HT1080 (cell line): ENCODE measurements at regions not wholly inside any gene's neighbourhood (a gene's known extent, or its start where the extent isn't known, plus 50 kb on each side); places are given as distances from the start of the nearest gene placed in this dataset.

Source experiments
- DNase-seq: peaks from one replicate; pipeline ENCODE4 v3.0.0-alpha.2; 2015; ENCODE audit warnings: low read depth

DNA sequence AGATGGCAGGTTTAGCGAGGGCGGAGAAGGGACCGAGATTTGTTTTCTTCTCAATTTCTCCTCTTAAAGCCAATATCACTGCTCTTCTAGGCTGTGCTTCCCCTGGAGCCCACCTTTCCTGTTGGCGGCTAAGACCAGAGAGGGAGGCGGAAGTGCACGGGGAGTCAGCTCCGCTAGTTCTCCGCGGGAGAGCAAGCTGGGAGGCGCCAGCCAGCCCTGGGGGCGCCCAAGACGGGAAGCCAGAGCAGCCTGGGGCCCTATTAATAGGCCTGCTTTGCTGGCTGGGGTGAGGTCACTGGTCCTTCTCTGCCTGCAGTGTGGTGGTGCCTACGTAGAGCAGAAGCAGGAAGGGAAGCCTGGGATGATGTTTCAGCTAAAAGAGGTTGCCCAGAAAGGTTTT, 61.6 kb downstream of the LSM5 start:
- no peak for DNase-seq

DNA sequence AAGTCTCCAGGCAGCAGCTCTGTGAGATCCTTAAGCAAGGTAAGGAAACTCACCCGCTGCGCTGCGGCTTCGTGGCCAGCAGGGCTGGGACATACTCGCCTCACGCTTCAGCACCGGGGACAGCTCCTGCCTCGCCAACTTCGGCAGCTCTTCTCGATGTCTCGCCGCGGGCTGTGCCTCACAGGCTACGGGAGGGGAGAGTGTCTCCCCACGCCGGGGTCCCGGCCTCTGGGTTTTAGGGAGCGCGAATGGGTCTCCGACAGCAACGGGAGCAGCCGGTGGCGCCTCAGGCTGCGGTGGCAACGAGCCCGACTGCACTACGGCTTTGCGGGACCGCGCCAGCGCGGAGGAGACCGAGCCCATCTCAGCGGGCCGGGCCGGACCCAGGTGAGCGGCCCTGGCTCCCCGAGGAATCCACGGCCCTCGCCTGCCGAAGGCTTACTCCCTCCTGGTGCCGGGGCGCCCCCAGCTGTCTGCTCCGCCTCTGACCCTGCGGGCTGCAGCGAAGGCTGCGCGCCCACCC, 62.4 kb downstream of the LSM5 start:
- DNase-seq = peak; percentile 48

DNA sequence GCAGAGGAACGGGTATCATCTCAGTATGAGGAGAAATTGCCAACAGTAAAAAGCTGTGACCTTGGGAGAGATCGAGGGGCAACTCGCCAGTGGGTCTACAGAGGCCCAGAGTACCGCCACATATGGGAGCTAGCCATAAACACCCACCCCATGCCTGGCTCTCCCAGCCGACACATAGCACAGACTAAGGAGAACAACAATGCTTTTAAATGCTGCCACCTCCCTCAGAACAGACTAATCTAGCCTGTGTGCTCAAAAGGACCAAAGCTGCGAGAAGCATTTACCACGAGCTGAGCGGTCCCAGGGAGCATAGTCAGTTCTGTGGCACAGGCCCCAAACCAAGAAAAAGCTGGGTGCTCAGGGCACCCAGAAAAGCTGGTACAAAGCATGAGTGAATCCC, 73.3 kb downstream of the LSM5 start:
- DNase-seq = no peak

DNA sequence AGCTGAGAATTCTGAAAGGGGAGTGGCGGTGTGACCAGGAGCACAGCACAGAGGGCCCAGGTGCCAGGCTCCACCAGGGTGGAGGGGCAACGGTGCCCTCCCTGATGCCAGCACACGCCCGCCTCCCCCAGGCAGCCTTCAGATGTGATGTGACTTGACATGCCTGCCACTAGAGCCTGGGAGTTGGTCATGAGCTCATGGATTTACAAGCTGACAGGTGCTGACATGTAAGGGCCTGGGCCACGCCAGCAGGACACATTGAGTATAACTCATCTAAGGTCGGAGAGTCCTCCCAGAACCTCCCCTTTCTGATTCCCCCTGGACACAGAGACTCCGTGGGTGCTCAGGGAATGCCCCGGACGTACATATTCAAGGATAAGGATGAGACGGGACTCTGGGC, 74.2 kb downstream of the LSM5 start:
- no peak for DNase-seq

DNA sequence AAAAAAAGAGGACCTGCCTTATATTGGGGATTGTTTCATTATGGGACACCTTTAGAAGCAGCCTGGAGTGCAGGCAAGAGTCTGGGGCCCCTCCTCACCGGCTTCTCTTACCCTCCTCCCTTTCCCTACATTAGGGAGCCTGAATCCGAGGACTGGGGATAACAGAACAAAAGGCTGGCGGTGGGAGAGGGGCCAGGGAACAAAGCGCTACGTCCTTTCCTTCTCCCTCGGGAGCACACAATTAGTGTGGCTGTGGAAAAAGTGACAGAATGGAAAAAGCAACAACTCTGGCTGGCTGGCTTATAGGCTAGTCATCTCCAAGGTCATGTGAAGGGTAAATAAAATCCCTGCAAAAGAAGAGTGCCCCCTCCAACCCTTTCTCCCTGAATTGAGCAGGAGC, 74.7 kb downstream of the LSM5 start:
- no peak for DNase-seq

DNA sequence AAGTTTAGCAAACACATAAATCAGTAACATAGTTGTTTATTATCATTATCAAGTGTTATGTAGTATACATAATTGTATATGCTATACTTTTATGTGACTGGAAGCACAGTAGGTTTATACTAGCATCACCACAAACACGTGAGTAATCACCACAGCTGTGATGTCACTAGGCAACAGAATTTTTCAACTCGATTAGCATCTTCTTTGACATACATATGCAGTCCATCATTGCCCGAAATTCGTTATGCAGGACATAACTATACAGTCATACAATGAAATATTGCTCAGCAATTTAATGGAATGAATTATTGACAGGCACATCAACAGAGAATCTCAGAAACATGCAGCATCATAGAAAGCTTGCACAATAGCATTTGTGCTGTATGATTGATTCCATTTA, 77.7 kb downstream of the LSM5 start:
- no peak for DNase-seq

DNA sequence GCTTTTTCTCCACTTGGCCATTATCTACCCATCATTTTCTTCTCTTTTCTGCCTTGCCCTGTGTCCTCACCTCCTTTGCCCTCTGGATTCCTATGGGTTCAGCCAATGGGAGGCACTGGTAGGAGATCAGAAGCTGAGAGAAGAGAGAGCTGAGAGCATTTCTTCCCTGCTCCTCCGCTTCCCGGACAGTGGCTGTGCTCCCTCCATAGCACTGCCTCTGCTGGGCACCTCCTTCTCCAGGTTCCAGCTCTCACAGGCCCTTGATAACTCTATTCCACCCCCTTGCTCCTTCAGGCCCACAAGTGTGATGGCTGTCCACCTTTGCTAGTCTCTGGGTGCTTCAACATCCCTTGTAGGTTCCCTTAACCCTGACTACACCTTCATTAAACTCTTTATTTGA, 79.6 kb downstream of the LSM5 start:
- DNase-seq = no peak

DNA sequence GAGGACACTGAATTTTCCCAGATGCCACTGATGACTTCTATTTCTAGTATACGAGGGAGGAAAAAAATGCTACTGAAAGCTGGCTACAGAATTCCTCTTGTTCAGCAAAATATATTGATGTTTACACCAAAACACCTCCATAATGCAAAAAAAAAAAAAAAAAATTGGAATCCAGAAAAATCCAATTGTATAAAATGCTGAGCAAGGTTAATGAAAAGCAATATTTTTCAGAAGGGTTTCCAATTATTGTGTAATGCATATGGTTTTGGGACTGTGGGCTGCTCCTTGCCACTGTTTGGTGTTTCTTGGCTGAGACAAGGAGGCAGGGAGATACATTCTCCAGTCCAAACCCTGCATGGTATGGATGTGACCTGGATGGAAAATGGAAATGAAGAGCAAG, 83.8 kb downstream of the LSM5 start:
- DNase-seq = no peak

DNA sequence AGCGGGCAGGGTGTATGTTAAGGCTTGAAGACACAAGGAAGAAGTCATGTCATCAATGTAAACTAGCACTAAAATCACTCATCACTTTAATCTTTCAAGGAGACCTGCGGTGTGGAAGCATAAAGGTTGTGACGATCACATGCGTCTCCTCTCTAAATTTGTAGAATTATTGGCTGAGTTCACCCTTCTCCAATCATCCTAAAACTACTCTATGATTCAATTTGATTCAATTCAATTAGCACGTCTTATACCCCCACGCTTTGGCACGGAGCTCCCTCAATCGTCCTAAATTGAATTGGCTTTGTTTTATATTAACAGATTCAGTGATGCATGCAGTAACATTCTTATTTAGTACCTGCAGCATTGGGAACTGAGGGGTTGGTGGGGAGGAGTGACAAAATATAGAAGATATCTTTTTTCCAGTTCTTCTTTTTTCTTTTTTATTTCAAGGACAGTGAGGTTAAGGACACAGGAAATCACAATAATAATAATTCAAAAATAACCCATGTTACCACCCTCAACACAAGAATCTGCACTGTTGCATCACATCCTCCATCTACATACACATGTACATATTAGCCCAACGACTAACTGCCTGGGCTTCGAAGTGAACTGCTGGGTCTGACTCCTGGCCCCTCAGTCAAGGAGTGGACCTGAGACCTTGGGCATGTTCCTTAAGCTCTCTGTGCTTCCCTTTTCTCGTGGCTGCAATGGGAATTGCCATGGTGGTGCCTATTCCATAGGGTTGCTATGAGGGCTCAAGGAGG, 86.5 kb downstream of the LSM5 start:
- no peak for DNase-seq

DNA sequence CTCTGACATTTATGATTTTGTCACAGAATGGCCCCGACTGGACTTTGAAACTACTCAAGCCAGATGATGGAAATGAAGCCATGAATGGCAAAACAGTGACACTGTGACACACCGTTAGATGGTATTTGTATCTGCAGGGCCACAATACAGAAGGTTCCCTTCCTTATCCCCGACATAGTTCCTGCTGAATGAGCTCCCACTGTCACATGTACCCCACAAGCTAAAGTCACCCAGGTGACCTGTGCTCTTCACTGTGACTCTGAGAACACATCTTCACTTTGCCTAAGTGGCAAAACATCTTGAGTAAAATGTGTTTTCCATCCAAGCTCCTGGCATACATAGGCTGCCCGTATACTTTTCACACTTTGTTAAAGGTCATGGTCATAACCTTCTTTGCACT, 89.5 kb downstream of the LSM5 start:
- no peak for DNase-seq

DNA sequence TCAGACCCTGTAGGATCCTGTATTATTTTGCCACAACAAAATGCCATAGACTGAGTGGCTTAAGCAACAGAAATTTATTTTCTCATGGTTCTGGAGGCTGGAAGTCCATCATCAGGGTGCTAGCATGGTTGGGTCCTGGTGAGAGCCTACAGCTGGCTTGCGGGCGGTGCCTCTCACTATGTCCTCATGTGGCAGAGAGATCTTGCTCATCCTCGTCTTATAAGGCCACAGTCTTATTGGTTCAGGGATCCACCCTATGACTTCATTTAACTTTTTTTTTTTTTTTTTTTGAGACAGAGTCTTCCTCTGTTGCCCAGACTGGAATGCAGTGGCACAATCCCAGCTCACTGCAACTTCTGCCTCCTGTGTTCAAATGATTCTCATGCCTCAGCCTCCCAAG, 90.9 kb downstream of the LSM5 start:
- DNase-seq = no peak

DNA sequence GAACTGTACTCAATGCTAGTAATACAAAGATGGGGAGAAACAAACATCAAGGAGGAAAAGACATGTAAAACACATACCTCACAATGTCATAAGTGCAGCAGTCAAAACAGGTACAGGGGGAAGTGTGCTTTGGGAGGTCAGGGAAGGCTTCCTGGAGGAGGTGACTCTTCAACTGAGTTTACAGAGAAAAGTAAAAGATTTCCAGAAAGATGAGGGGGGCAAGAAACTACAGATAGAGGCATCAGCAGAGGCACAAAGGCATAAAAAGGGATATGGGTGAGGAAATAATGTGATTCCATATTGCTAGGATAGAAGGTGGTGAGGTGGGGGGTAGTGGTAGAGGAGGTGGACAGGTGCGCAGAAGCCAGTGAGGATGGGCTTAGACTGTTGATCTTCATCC, 95.0 kb downstream of the LSM5 start:
- no peak for DNase-seq

DNA sequence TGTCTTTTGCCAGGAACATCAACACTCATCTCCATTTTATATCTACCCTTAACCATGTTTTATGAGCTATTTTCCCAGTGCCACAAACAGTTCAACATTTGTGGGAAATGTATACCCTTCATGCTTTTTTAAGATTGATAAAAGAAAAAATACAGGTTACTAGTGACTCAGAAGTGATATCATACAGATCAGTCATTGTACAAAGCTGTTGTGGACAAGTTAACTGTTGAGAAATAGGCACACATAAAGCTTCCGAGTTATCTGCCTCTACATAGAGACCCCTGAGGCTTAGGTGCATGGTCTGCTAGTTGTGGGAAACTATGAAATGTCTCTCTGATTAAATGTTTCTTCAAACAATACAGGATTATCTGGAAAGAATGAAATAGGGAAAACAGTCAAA, 96.3 kb downstream of the LSM5 start:
- DNase-seq = no peak

DNA sequence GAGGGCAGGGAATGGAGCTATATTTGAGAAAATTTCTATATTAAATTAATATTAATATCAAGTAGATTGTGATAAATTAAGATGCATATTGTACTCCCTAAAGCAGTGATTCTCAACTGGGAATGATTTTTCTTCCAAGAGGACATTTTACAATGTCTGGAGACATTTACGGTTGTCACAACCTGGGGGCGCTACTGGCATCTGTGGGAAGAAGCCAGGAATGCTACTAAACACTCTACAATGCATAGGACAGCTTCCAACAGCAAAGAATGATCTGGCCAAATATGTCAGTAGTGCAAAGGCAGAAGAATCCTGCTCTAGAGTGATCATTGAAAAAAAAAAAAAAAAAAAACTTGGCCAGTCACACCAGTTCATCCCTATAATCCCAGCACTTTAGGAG, 100.0 kb downstream of the LSM5 start:
- no peak for DNase-seq

DNA sequence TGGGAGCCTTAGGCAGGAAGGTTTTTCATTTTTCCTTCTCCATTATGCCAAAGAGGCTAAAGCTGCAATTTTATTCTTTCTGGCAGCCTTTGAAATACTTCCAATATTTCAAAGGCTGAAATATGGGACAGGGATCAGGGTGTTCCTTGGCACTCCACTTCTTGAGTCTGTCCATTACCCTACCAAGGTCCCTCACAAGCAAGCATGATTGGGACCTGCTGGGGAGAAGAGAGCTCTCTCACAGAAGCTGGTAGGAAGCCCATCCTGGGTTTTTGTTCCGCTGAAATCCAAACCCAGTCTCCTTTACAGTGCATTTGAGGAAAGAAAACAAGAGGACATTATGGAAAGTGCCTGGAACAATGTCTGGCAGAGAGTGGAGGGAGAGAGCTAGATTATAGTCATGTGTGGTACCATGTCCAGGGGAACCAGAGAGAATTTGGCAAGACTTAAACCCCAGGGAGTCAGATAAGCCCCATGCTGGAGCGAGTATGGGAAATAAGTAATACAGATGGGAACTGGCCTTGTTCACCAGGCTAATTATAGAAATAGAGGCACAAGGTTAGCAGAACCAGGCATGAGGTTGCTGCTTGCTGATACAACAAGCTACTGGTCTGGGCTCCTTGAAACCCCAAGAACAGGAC, 104.7 kb downstream of the LSM5 start:
- no peak for DNase-seq

DNA sequence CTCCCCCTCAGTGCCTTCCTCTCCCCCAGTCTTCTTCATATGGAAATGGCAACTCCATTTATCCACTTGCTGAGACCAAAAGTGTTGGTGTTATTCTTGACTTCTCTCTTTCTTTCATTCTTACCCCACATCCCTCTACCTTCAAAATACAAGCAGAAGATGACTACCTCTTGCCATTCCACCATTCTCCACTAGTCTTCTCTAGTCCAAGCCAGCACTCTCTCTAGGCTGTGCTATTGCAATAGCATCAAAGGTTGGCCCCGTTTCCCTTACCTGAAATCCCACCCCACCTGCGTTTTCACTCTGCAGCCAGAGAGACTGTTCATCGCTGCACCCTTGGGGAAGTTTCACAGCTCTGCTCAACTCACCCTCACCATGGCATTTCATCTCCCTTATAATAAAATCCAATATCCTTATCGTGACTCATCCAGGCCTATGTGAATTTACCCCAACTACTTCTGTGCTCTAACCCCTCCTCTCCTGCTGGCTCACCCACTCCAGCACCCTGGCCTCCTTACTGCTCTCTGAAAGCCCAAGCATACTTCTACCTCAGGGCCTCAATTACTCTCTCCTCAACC, 109.1 kb downstream of the LSM5 start:
- no peak for DNase-seq

DNA sequence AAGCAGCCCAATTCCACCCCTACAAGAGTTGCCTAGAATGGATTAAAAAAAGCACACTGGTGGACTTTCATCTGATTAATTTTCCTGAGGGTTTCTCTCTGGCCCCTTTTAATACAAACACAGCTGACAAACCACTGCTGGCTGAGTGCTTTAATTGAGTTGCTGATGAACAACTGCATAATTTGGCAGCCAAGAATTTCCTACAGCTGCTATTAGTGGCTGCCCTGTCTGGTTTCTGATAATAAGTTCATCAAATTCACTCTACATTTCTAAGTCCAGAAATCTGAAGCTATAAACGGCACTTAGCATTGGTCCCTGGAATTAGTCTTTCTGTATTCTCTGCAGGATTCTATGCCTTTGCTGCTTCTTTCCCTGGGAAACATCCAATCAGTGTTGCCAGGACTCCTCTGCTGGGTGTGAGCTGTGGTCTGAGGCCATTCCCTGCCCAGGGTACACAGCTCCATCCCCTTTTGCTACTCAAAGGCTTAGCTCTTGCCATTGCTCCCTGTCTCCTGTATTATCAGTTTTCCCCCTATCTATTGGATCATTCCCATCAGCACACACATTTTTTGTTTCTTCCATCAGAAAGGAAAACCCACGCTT, 110.6 kb downstream of the LSM5 start:
- no peak for DNase-seq

DNA sequence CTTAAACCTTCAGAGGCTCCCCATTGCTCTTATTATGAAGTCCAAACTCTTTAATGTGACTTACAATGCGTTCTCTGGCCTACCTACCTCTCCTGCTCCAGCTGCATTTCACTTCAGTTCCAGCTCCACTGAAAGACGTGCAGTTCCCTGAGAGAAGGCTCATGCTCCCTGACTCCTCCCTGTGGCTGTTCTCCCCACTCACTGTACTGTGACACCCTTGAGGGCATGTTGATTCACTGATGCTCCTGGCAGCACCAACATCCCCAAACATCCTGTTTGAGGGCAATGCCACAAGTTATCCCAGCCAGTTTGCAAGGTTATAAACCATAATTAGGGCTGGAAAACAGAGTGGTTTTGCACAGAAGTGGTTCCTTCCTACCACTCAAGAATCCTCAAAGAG, 111.2 kb downstream of the LSM5 start:
- no peak for DNase-seq

DNA sequence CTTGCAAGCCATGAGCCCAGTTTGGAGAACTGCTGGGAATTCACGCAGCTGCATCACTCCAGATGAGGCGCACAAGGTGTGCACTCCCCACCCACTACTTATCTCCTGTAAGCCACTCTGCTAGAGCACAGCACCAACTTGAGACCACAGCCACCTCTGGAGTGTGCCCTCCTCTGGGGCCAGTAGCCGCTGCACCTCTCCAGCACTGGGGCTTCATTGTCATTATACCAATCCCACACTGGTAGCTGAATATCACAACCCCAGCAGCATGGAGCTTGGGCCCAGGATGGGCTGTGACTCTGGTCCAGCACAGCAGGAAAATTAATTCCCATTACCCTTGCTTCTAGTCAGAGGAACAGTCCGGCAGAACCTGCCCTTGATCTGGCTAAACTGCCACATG, 125.6 kb downstream of the LSM5 start:
- DNase-seq = no peak

DNA sequence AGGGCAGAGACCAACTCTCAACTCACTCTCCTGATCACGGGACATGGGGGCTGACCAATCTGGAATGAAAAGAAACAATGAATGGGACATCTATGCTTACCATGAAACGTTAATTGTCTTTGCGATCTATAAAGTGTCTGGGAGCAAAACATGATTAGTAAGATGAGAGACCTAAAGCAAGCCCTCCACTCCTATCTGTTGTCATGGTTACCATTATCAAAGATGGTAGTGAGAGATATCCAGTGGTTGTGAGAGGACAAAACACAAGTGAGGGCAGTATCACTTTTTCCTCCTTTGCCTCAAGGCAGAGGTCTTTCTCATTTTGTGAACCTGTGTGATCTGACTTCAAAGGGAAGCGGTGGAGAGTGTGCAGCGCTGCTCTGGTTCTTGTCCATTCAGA, 130.1 kb downstream of the LSM5 start:
- DNase-seq = no peak

DNA sequence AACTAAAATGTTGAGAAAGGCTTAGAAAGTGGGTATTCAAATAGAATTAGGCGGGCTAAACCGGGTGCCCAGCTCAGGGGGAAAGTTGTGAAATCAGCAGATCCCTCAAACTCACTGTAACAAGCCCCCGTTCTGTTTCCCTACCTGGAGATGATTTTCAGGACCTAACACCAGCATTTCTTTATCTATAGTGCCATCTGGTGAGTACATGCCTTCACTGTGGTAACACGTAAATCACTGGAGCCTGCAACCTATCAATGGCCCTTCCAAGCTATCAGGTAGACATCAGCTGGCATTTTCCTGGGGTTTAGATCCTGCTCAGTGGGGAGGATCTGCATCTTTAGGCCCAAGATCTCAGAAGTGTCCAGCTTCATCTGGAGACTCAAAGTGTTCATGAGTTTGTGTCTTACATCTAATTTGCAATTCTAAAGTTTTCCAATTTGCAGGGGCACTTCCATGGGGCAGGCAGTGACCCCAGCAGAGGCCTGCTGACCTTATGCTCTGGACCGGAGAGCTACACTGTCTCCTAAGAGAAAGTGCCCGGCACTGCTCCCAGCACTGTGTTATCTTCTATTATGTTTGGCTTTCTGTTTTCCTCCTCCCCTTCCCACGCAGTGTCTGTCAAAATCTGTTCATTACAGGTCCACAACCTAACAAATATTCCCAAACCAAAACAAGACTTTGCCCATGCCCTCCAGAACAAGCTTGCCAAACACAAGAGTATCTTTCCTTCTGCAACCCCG, 132.5 kb downstream of the LSM5 start:
- DNase-seq = peak; percentile 15
